SK-N-SH treated with all-trans-retinoic acid at 6 μM for 48 hours (cell line): ENCODE measurements at regions not wholly inside any gene's neighbourhood (a gene's known extent, or its start where the extent isn't known, plus 50 kb on each side); places are given as distances from the start of the nearest gene placed in this dataset.

Experiments used
- CREB5 ChIP-seq: fragments of 250-450 bp; sonication (Bioruptor Pico); IDR thresholded peaks from 2 replicates; pipeline ENCODE4 v1.5.1; 2020; ENCODE audit warnings: low read depth, mild to moderate bottlenecking, moderate library complexity
- ESRRG ChIP-seq: fragments of 250-450 bp; sonication (Bioruptor Pico); IDR thresholded peaks from 2 replicates; pipeline ENCODE4 v1.6.1; 2021; ENCODE audit warnings: mild to moderate bottlenecking
- PATZ1 ChIP-seq: fragments of 250-450 bp; sonication (Bioruptor Pico); IDR thresholded peaks from 2 replicates; pipeline ENCODE4 v1.8.0; 2020; ENCODE audit warnings: mild to moderate bottlenecking, moderate library complexity, borderline replicate concordance
- POU6F1 ChIP-seq: fragments of 250-450 bp; sonication (Bioruptor Pico); IDR thresholded peaks from 2 replicates; pipeline ENCODE4 v1.8.0; 2021; ENCODE audit warnings: low read depth, mild to moderate bottlenecking, moderate library complexity, borderline replicate concordance
- ZC3H10 ChIP-seq: fragments of 250-450 bp; sonication (Bioruptor Pico); IDR thresholded peaks from 2 replicates; pipeline ENCODE4 v1.5.1; 2021; ENCODE audit warnings: mild to moderate bottlenecking, moderate library complexity
- ZFP30 ChIP-seq: fragments of 450-650 bp; formaldehyde crosslinking; IDR thresholded peaks from 2 replicates; pipeline ENCODE4 v1.5.0; 2022; ENCODE audit warnings: mild to moderate bottlenecking, moderate library complexity
- ZNF565 ChIP-seq: fragments of 450-650 bp; formaldehyde crosslinking; conservative IDR thresholded peaks from 2 replicates; pipeline ENCODE4 v1.5.0; 2020; ENCODE audit warnings: low read depth, mild to moderate bottlenecking, moderate library complexity
- ZNF8 ChIP-seq: fragments of 450-650 bp; formaldehyde crosslinking; IDR thresholded peaks from 2 replicates; pipeline ENCODE4 v1.5.0; 2020; ENCODE audit warnings: mild to moderate bottlenecking, moderate library complexity

- TF ChIP-seq POU6F1 (CRISPR knock-in tag) (no peak), CREB5 (no peak), ZNF8 (CRISPR knock-in tag) (no peak), ZFP30 (CRISPR knock-in tag) (no peak), ZNF565 (CRISPR knock-in tag) (no peak), ESRRG (no peak), PATZ1 (CRISPR knock-in tag) (no peak), ZC3H10 (CRISPR knock-in tag) (no peak)
Measured at GRCh38 chr20:53846640-53847039, 223.8 kb downstream of the BCAS1 start.
